A549 (cell line): ENCODE measurements at regions not wholly inside any gene's neighbourhood (a gene's known extent, or its start where the extent isn't known, plus 50 kb on each side); places are given as distances from the start of the nearest gene placed in this dataset.

Experiments
- CTCF ChIP-seq: fragments of >200 bp; sonication (Bioruptor Twin); formaldehyde crosslinking; IDR thresholded peaks from 3 replicates; pipeline ENCODE4 v1.5.1; 2016
- RAD21 ChIP-seq, 2 experiments: fragments of >200 bp in 1 of 2; sonication (Bioruptor Twin) in 1 of 2; formaldehyde crosslinking in 1 of 2; IDR thresholded peaks in 1 of 2; conservative IDR thresholded peaks in 1 of 2; 2 replicates in 1 of 2; 3 replicates in 1 of 2; pipeline ENCODE4 v1.6.1; 2012 to 2018; ENCODE audit warnings: inconsistent platforms in 1 of 2
- ZFP36 ChIP-seq: fragments of 450-650 bp; IDR thresholded peaks from 2 replicates; pipeline ENCODE4 v1.6.1; 2014; ENCODE audit warnings: borderline replicate concordance; ENCODE audit not compliant: partially characterized antibody

GRCh38 chr21:27764056-27764455, 797.2 kb upstream of the ADAMTS5 start:
- no peak for TF ChIP-seq CTCF
- no peak for TF ChIP-seq RAD21 (conservative IDR thresholded peaks at IDR 0.05 in 1 of 2, IDR thresholded peaks at IDR 0.05 in 1 of 2)
- TF ChIP-seq ZFP36 = no peak
